Activated B cell treated with CpG ODN at 0.5 μM for 24 hours (primary cell): ENCODE measurements at regions not wholly inside any gene's neighbourhood (a gene's known extent, or its start where the extent isn't known, plus 50 kb on each side); places are given as distances from the start of the nearest gene placed in this dataset.

Source experiments
- ATAC-seq: fragments of 200-7000 bp; cut with Tn5 transposase; one replicate; pipeline ENCODE4 v1.10.0; 2021; ENCODE audit warnings: low read depth, mild to moderate bottlenecking, moderate library complexity
- CTCF ChIA-PET: fragments of 350-600 bp; sonication (Branson Sonifier 250); formaldehyde crosslinking; loops from one replicate; lab custom pipeline; 2021; ENCODE audit warnings: antibody characterized with exemption; lab: Charles Lee
- POLR2A ChIA-PET: fragments of 350-600 bp; sonication (Branson Sonifier 250); formaldehyde crosslinking; loops from one replicate; lab custom pipeline; 2021; ENCODE audit warnings: antibody characterized with exemption; lab: Charles Lee
- DNase-seq: peaks from one replicate; pipeline ENCODE4 v3.0.0; 2022
- H3K27ac Mint-ChIP-seq: one replicate; pipeline ENCODE4 v1.8.0; 2020; ENCODE audit warnings: mixed read lengths
- H3K27me3 Mint-ChIP-seq: one replicate; pipeline ENCODE4 v1.8.0; 2021; ENCODE audit warnings: mixed read lengths
- H3K36me3 Mint-ChIP-seq: one replicate; pipeline ENCODE4 v1.8.0; 2021; ENCODE audit warnings: low read depth, mixed read lengths
- H3K4me1 Mint-ChIP-seq: one replicate; pipeline ENCODE4 v1.8.0; 2021; ENCODE audit warnings: mixed read lengths
- H3K4me3 Mint-ChIP-seq: one replicate; pipeline ENCODE4 v1.8.0; 2020; ENCODE audit warnings: mild to moderate bottlenecking, mixed read lengths
- H3K9me3 Mint-ChIP-seq: one replicate; pipeline ENCODE4 v1.8.0; 2020; ENCODE audit warnings: mixed read lengths
- intact Hi-C: fragments of 100-400 bp; cut with micrococcal nuclease; formaldehyde crosslinking; loops from one replicate; pipeline ENCODE4 v1.15.1; 2024
- TF ChIP-seq, protein P1 (sequence below): fragments of 200-600 bp; IDR thresholded peaks from one replicate; pipeline ENCODE4 v1.8.0; 2022; ENCODE audit warnings: antibody characterized with exemption, mild to moderate bottlenecking

DNA sequence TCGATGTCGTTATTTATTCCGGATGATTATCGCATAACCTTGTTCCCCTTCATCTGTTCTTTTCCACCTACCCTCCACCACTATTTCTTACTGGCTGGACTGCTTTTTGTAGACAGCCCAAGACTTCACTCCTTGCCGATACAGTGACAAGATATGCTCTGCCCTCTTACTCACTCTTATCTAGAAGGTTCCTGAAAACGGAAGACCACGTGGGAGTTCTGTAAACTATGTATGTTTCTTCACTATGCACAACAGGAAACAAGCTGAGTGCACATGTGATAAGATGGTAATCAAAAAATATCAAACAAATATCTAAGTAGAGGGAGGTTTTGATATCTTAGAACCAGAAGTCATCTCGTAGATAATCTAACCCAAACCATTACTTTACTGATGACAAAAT lies 122.9 kb upstream of the ARHGAP20 start:
- Mint-ChIP-seq H3K4me3 (no peak overlapping the region), H3K4me1 (no peaks in the 10 kb centered on the region), H3K27me3 (peaks cover 5% of the 10 kb centered on the region), H3K36me3 (no peaks in the 10 kb centered on the region), H3K27ac (no peak overlapping the region), H3K9me3 (no peaks in the 10 kb centered on the region)
- TF ChIP-seq, protein P1, sequence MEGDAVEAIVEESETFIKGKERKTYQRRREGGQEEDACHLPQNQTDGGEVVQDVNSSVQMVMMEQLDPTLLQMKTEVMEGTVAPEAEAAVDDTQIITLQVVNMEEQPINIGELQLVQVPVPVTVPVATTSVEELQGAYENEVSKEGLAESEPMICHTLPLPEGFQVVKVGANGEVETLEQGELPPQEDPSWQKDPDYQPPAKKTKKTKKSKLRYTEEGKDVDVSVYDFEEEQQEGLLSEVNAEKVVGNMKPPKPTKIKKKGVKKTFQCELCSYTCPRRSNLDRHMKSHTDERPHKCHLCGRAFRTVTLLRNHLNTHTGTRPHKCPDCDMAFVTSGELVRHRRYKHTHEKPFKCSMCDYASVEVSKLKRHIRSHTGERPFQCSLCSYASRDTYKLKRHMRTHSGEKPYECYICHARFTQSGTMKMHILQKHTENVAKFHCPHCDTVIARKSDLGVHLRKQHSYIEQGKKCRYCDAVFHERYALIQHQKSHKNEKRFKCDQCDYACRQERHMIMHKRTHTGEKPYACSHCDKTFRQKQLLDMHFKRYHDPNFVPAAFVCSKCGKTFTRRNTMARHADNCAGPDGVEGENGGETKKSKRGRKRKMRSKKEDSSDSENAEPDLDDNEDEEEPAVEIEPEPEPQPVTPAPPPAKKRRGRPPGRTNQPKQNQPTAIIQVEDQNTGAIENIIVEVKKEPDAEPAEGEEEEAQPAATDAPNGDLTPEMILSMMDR, result no peak
- DNase-seq (no peak), ATAC-seq (no peak)
- ChIA-PET POLR2A (no interaction called here), CTCF (no interaction called here)
- intact Hi-C loops, result no loop called here

- intact Hi-C loops, result no loop called here
- ChIA-PET POLR2A (no interaction called here), CTCF (no interaction called here)
- Mint-ChIP-seq H3K27me3 (peaks cover 5% of the 10 kb centered on the region), H3K4me3 (no peak overlapping the region), H3K9me3 (no peaks in the 10 kb centered on the region), H3K27ac (no peak overlapping the region), H3K36me3 (no peaks in the 10 kb centered on the region), H3K4me1 (no peaks in the 10 kb centered on the region)
- ATAC-seq, result no peak
- DNase-seq, result no peak
- TF ChIP-seq, protein P1, result no peak
Observed at GRCh38 chr11:110833033-110833484, 120.8 kb upstream of the ARHGAP20 start.

- Mint-ChIP-seq H3K4me3 (no peak overlapping the region), H3K4me1 (no peaks in the 10 kb centered on the region), H3K27ac (no peak overlapping the region), H3K27me3 (peaks cover 5% of the 10 kb centered on the region), H3K36me3 (no peaks in the 10 kb centered on the region), H3K9me3 (no peaks in the 10 kb centered on the region)
- CTCF ChIA-PET, result no interaction called here
- TF ChIP-seq, protein P1, result no peak
- DNase-seq, result no peak
- no peak for ATAC-seq
- POLR2A ChIA-PET, result no interaction called here
- intact Hi-C loops, result no loop called here
Observed at GRCh38 chr11:110832539-110832938, 120.3 kb upstream of the ARHGAP20 start.

DNA sequence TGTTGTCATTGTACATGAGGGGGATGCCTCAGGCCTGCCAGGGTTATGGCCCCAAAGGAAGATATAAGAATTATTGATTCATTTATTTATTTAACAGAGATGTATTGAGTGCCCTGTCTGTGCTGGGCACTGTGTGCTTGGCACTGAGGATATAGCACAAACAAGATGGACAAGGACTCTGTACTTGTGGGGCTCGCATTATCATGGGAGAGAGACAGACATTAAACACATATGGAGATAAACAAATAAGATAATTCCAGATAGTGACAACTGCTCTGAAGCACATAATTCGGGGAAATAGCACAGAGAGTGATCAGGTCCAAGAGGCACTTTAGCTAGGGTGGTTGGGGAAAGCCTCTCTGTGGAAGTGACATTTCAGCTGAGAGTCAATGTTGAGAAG lies 119.8 kb upstream of the ARHGAP20 start:
- ATAC-seq (no peak), DNase-seq (no peak)
- Mint-ChIP-seq H3K4me3 (no peak overlapping the region), H3K27ac (no peak overlapping the region), H3K27me3 (peaks cover 5% of the 10 kb centered on the region), H3K9me3 (no peaks in the 10 kb centered on the region), H3K4me1 (no peaks in the 10 kb centered on the region), H3K36me3 (no peaks in the 10 kb centered on the region)
- TF ChIP-seq, protein P1, result no peak
- CTCF ChIA-PET, result no interaction called here
- intact Hi-C loops, result no loop called here
- POLR2A ChIA-PET, result no interaction called here

DNA sequence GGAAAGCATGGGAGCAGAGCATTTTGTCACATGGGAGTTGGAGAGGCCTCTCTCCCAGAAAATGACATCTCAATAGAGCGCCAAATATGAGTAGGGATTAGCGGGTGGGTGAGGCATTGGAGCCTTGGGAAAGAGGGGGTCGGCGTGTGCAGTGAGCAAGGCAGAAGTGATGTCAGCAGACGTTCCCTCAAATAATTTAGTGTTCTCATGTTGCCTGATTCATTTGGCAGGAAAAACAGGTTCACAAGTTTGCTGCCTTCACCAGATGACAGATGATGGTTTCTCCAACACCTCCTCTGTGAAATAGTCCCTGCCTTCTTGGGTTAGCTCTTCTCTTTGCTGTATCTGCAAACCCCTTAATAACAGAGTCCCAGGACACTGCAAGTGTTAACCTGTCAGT lies 118.5 kb upstream of the ARHGAP20 start:
- TF ChIP-seq, protein P1, result no peak
- ChIA-PET CTCF (no interaction called here), POLR2A (no interaction called here)
- Mint-ChIP-seq H3K9me3 (no peaks in the 10 kb centered on the region), H3K27me3 (peaks cover 5% of the 10 kb centered on the region), H3K27ac (no peak overlapping the region), H3K36me3 (no peaks in the 10 kb centered on the region), H3K4me1 (no peaks in the 10 kb centered on the region), H3K4me3 (no peak overlapping the region)
- intact Hi-C loops, result no loop called here
- no peak for DNase-seq
- ATAC-seq, result no peak
